ENCODE measurements at regions not wholly inside any gene's neighbourhood (a gene's known extent, or its start where the extent isn't known, plus 50 kb on each side); places are given as distances from the start of the nearest gene placed in this dataset.
"Not testable (repeated sequence)": the region's sequence is repeated elsewhere in the genome, so short reads cannot be mapped to it uniquely, and the experiment has no call there.

DNA sequence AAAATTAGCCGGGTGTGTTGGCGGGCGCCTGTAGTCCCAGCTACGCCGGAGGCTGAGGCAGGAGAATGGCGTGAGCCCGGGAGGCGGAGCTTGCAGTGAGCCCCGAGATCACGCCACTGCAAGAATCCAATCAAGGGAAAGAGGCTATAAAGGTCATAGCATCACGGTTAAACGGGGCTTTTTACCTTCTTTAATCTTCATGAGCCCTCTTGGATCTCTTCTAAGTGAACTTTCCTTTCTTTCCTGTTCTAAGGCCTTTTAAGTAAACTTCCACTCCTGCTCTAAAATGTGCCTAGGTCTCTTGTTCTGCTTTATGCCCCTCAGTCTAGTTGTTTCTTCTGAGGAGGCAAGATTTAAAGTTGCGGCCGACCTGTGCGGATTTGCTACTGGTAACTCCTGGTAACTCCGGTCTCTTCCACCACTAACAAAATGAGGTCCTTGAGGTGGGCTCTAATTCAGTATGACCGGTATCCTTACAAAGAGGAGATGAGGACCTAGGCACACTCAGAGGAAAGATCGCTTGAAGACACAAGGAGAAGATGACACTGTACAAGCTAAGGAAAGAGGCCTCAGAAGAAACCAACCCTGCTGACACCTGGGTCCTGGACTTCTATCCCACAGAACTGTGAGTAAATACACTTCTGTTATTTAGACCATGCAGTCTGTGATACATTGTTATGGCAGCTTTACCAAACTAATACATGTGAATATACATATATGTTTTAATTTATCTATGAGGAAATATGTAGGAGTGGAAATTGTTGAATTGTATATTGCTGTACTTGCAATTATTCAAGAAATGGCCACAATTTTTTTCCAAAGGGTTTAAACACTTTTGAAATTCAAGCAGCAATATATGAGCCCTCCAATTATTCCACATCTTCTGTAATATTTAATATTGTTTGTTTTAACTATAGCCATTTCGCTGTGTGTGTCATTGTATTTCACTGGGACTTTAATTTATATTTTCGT is 331.5 kb upstream of the CNTNAP2 start:
- no peak for DNase-seq

GRCh38 chr7:145781388-145781787 is 335.2 kb upstream of the CNTNAP2 start:
- not testable (repeated sequence) for DNase-seq

DNA sequence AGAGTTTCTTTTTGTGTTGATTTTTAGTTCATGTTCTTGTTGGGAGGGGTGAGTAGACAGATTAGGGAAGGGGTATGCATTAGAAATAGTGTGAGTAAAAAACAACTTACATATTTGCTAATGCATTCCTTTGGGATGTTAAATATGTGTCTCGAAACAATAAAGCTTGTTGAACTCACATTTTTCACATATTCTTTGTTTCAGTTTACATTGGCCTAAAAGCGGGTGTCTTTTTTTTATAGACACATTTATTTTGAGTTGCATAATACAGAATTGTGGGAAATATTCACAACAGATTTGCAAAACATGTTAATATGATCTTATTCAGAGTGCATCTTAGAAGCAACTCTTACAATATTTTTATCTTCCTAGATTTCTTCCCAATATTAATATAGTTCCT is 337.5 kb upstream of the CNTNAP2 start:
- DNase-seq, result no peak

DNA sequence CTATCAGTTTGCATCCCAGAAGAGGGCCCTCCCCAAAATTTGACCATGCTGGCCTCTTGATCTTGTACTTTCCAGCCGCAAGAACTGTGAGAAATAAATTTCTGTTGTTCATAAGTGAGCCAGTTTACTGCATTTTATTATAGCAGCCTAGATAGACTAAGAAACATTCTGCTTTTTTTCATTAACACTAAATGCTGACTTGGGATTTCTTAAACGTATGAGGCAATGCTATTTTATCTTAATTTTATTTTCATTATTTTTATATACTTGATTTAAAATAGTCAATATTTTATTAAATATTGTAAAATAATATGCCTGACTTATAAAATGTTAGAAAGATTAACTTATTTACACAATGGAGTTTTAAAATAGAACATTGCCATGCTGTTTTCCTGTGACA is 341.8 kb upstream of the CNTNAP2 start:
- no peak for DNase-seq

GRCh38 chr7:145753004-145753403 is 363.6 kb upstream of the CNTNAP2 start:
- DNase-seq, result no peak

GRCh38 chr7:145737617-145738016 is 379.0 kb upstream of the CNTNAP2 start:
- no peak for DNase-seq

GRCh38 chr7:145735061-145735460 is 381.5 kb upstream of the CNTNAP2 start:
- no peak for DNase-seq

- DNase-seq, result no peak
These were observed 384.1 kb upstream of the CNTNAP2 start for GRCh38 chr7:145732521-145732920.

DNA sequence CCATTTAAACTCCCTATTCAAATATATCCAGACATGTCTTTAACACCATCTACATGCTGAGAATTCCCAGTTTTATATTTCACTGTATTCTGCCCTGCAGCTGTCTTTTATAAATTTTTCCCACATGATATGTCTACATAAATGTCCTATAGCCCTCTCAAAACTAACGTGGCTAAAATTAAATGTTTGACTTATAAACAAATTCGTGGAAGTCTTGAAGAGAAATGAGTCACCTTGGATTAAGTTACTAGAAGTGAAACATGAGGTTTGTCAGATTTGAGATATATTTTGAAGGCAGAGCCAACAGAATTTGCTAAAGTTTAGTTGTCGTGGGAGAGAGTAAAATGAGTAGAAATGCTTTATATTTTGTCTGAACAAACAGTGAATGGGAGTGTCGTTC is 386.9 kb upstream of the CNTNAP2 start:
- DNase-seq, result no peak

DNA sequence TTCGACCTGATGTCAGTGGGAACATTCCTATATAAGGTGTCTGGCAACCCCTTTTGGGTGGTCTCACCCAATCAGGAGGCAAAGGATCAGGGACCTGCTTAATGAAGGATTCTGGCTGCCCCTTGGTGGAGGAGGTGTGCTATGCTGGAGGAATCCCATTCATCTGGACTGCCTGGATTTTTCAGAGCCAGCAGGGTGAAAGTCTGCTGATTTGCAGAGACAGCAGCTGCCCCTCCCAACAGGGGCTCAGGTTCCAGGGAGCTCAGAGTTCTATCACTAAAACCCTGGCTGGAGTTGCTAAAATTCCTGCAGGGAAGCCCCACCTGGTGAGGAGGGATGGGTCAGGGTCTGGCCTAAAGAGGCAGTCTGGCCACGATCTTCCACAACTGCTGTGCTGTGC is 398.5 kb upstream of the CNTNAP2 start:
- no peak for DNase-seq

DNA sequence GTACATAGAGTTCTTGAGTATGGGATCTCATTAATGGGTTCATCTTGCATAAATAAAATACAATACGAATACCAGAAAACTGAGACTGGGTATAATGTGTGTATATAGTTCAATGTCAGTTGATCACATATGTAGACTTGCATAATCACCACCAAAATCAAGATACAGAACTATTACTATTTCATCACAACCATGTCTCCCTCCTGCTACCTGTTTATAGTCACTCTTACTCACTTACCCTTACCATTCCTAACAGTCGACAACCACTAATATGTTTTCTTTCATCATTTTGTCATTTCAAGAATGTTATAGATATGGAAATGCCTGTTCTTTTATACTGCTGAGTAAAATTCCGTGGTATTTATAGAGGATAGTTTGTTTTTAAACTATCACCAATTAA is 416.1 kb upstream of the CNTNAP2 start:
- no peak for DNase-seq

- DNase-seq, result no peak
These were observed 417.9 kb upstream of the CNTNAP2 start for GRCh38 chr7:145698526-145699262.

DNA sequence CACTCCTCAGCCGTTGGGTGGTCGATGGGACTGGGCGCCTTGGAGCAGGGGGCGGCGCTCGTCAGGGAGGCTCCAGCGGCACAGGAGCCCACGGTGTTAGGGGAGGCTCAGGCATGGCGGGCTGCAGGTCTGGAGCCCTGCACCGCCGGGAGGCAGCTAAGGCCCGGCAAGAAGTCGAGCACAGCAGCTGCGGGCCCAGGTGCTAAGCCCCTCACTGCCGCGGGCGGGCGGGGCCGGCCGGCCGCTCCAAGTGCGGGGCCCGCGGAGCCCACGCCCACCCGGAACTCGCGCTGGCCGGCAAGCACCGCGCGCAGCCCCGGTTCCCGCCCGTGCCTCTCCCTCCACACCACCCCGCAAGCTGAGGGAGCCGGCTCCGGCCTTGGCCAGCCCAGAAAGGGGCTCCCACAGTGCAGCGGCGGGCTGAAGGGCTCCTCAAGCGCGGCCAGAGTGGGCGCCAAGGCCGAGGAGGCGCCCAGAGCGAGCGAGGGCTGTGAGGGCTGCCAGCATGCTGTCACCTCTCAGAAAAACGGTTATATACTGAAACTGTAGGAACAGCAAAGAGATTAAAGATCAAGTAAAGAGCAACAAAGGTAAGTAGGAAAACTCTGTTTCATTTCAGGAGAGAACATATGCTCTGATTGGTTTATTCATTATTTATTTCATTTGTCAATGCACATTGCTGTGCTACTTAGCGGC is 419.0 kb upstream of the CNTNAP2 start:
- DNase-seq, result not testable (repeated sequence)

DNA sequence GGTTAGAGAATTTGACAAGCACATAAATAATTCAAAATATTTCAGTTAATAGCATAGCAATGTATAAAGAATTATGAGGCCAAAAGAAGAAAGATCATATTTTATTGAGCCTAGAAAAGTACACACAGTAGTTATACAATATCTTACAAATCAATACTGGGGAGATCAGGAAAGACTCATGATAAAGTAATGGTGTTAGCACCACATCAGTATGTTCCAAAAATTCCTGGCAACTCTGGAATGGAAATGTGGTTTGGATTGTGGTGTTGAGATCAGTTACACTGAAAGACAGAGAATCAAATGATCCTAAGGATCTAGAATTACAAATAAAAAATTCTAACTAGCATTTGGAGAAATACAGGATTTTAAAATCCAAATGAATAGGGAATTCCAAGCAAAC is 420.5 kb upstream of the CNTNAP2 start:
- no peak for DNase-seq

GRCh38 chr7:145692237-145692950 is 424.2 kb upstream of the CNTNAP2 start:
- no peak for DNase-seq

GRCh38 chr7:145691377-145691914 is 425.2 kb upstream of the CNTNAP2 start:
- DNase-seq, result no peak

- no peak for DNase-seq
These were observed 435.0 kb upstream of the CNTNAP2 start for GRCh38 chr7:145681646-145682045.

GRCh38 chr7:145681159-145681558 is 435.4 kb upstream of the CNTNAP2 start:
- DNase-seq, result no peak

- DNase-seq, result no peak
These were observed 450.9 kb upstream of the CNTNAP2 start for GRCh38 chr7:145665499-145666258.

GRCh38 chr7:145655666-145656065 is 460.9 kb upstream of the CNTNAP2 start:
- no peak for DNase-seq

GRCh38 chr7:145645135-145645515 is 471.5 kb upstream of the CNTNAP2 start:
- DNase-seq, result no peak
